Liver (tissue), 3 donors: ENCODE measurements at regions not wholly inside any gene's neighbourhood (a gene's known extent, or its start where the extent isn't known, plus 50 kb on each side); places are given as distances from the start of the nearest gene placed in this dataset.

ENCODE experiments used
- FOXA1 ChIP-seq: IDR thresholded peaks from 2 replicates; pipeline ENCODE4 v1.6.1; 2016; ENCODE audit warnings: antibody characterized with exemption
- GABPA ChIP-seq, 2 donors: IDR thresholded peaks in 1 of 2; conservative IDR thresholded peaks in 1 of 2; 2 replicates each; pipeline ENCODE4 v1.6.1; 2016; ENCODE audit warnings: antibody characterized with exemption in 2 of 2, mild to moderate bottlenecking in 1 of 2, moderate library complexity in 1 of 2
- HNF4G ChIP-seq: IDR thresholded peaks from 2 replicates; pipeline ENCODE4 v1.6.1; 2016; ENCODE audit warnings: antibody characterized with exemption
- JUND ChIP-seq, 2 donors: IDR thresholded peaks; 2 replicates each; pipeline ENCODE4 v1.6.1; 2016; ENCODE audit warnings: antibody characterized with exemption in 2 of 2
- RAD21 ChIP-seq, 2 donors: IDR thresholded peaks; 2 replicates each; pipeline ENCODE4 v1.6.1; 2016; ENCODE audit warnings: antibody characterized with exemption in 2 of 2, mild to moderate bottlenecking in 2 of 2
- SP1 ChIP-seq: IDR thresholded peaks from 2 replicates; pipeline ENCODE4 v1.6.1; 2018; ENCODE audit warnings: antibody characterized with exemption, mild to moderate bottlenecking
- TAF1 ChIP-seq: conservative IDR thresholded peaks from 2 replicates; pipeline ENCODE4 v1.6.1; 2016; ENCODE audit warnings: antibody characterized with exemption, mild to moderate bottlenecking
- YY1 ChIP-seq: IDR thresholded peaks from 2 replicates; pipeline ENCODE4 v1.6.1; 2016; ENCODE audit warnings: antibody characterized with exemption, mild to moderate bottlenecking
- TF ChIP-seq, protein P1 (sequence below): fragments of 150-350 bp; IDR thresholded peaks from 2 replicates; pipeline ENCODE4 v1.5.1; 2017; ENCODE audit warnings: improper control_type of control experiment, low read depth, low read length; ENCODE audit not compliant: missing input control
- TF ChIP-seq, protein P2 (sequence below): IDR thresholded peaks from 2 replicates; pipeline ENCODE4 v1.6.1; 2016; ENCODE audit warnings: antibody characterized with exemption
- TF ChIP-seq, protein P3 (sequence below): IDR thresholded peaks from 2 replicates; pipeline ENCODE4 v1.6.1; 2016; ENCODE audit warnings: antibody characterized with exemption
- TF ChIP-seq, protein P4 (sequence below): IDR thresholded peaks from 2 replicates; pipeline ENCODE4 v1.6.1; 2016; ENCODE audit warnings: antibody characterized with exemption, mild to moderate bottlenecking
- donor health status: healthy.
- donor health status: healthy.

DNA sequence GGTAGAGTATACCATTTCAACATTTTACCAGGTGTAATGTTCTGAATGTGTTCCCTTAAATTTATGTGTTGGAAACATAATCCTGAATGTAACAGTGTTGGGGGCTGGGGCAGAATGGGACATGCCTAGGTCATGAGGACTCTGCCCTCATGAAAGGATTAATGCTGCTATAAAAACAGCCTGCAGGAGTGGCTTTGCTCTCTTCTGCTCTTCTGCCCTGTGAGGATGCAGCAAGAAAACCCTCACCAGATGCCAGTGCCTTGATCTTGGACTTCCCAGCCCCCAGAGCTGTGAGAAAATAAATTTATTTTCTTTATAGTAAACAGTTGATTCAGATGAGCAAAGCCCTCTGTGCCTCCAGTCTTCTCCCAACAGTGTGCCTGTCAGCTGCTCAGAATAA is 326.0 kb upstream of the ONECUT1 start:
- TF ChIP-seq, protein P1, sequence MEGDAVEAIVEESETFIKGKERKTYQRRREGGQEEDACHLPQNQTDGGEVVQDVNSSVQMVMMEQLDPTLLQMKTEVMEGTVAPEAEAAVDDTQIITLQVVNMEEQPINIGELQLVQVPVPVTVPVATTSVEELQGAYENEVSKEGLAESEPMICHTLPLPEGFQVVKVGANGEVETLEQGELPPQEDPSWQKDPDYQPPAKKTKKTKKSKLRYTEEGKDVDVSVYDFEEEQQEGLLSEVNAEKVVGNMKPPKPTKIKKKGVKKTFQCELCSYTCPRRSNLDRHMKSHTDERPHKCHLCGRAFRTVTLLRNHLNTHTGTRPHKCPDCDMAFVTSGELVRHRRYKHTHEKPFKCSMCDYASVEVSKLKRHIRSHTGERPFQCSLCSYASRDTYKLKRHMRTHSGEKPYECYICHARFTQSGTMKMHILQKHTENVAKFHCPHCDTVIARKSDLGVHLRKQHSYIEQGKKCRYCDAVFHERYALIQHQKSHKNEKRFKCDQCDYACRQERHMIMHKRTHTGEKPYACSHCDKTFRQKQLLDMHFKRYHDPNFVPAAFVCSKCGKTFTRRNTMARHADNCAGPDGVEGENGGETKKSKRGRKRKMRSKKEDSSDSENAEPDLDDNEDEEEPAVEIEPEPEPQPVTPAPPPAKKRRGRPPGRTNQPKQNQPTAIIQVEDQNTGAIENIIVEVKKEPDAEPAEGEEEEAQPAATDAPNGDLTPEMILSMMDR, result no peak
- TF ChIP-seq, protein P2, sequence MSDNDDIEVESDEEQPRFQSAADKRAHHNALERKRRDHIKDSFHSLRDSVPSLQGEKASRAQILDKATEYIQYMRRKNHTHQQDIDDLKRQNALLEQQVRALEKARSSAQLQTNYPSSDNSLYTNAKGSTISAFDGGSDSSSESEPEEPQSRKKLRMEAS, result no peak
- TF ChIP-seq, protein P3, sequence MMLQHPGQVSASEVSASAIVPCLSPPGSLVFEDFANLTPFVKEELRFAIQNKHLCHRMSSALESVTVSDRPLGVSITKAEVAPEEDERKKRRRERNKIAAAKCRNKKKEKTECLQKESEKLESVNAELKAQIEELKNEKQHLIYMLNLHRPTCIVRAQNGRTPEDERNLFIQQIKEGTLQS, result no peak
- TF ChIP-seq HNF4G (no peak), JUND (IDR thresholded peaks at IDR 0.05) (no peak), FOXA1 (no peak), GABPA (IDR thresholded peaks at IDR 0.05 in 1 of 2, conservative IDR thresholded peaks at IDR 0.05 in 1 of 2) (no peak), RAD21 (IDR thresholded peaks at IDR 0.05) (no peak), TAF1 (no peak), SP1 (no peak), YY1 (no peak)
- TF ChIP-seq, protein P4, sequence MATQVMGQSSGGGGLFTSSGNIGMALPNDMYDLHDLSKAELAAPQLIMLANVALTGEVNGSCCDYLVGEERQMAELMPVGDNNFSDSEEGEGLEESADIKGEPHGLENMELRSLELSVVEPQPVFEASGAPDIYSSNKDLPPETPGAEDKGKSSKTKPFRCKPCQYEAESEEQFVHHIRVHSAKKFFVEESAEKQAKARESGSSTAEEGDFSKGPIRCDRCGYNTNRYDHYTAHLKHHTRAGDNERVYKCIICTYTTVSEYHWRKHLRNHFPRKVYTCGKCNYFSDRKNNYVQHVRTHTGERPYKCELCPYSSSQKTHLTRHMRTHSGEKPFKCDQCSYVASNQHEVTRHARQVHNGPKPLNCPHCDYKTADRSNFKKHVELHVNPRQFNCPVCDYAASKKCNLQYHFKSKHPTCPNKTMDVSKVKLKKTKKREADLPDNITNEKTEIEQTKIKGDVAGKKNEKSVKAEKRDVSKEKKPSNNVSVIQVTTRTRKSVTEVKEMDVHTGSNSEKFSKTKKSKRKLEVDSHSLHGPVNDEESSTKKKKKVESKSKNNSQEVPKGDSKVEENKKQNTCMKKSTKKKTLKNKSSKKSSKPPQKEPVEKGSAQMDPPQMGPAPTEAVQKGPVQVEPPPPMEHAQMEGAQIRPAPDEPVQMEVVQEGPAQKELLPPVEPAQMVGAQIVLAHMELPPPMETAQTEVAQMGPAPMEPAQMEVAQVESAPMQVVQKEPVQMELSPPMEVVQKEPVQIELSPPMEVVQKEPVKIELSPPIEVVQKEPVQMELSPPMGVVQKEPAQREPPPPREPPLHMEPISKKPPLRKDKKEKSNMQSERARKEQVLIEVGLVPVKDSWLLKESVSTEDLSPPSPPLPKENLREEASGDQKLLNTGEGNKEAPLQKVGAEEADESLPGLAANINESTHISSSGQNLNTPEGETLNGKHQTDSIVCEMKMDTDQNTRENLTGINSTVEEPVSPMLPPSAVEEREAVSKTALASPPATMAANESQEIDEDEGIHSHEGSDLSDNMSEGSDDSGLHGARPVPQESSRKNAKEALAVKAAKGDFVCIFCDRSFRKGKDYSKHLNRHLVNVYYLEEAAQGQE, result no peak
